ENCODE measurements at regions not wholly inside any gene's neighbourhood (a gene's known extent, or its start where the extent isn't known, plus 50 kb on each side); places are given as distances from the start of the nearest gene placed in this dataset.

DNA sequence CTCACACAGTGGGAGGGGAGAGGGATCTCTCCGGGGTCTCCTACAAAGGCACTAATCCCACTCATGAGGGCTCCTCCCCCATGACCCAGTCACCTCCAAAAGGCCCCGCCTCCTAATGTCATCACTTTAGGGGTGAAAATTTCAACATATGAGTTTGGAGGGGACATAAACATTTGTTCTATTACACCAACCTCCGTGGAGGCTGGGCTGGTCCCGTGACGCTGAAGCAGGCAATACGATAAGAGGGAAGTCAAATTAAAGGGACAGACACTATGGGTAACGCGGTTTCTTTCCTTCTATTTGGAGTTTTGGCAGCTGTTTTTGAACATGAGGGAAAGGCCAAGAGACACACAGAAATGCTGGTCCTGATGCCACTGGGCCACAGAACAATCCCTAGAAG lies 175.7 kb upstream of the VASH1 start:
- no peaks in the 10 kb centered on the region for H3K36me3 Mint-ChIP-seq (ENCODE audit: low read depth)
- H3K27me3 Mint-ChIP-seq: peaks cover 2% of the 10 kb centered on the region
- no peak overlapping the region for H3K4me3 Mint-ChIP-seq
- DNase-seq: no peak
- CTCF ChIA-PET: interaction anchor here (1.2 kb wide), 1 partner anchor 62 kb away, joined by 4 read pairs; no protein-coding TSS in a partner anchor
- H3K4me1 Mint-ChIP-seq (ENCODE audit: low read depth): no peaks in the 10 kb centered on the region
- intact Hi-C loops (cut with micrococcal nuclease): no loop called here
- ATAC-seq: no peak
- no peak overlapping the region for H3K27ac Mint-ChIP-seq
- no peak for TF ChIP-seq CTCF (IDR thresholded peaks at IDR 0.05)
- no peaks in the 10 kb centered on the region for H3K9me3 Mint-ChIP-seq
- POLR2A ChIA-PET: interaction anchor here (0.8 kb wide), 1 partner anchor 16 kb away, joined by 3 read pairs; no protein-coding TSS in a partner anchor

- POLR2A ChIA-PET: no interaction called here
- intact Hi-C loops (cut with micrococcal nuclease): no loop called here
Observed at GRCh38 chr14:76589246-76589645, 172.0 kb upstream of the VASH1 start.

GRCh38 chr14:76591266-76591665 lies 170.0 kb upstream of the VASH1 start:
- TF ChIP-seq CTCF (IDR thresholded peaks at IDR 0.05): no peak
- H3K36me3 Mint-ChIP-seq (ENCODE audit: low read depth): no peaks in the 10 kb centered on the region
- H3K27ac Mint-ChIP-seq: no peak overlapping the region
- no peak overlapping the region for H3K4me3 Mint-ChIP-seq
- intact Hi-C loops (cut with micrococcal nuclease): no loop called here
- POLR2A ChIA-PET: no interaction called here
- DNase-seq: no peak
- peaks cover 2% of the 10 kb centered on the region for H3K27me3 Mint-ChIP-seq
- H3K4me1 Mint-ChIP-seq (ENCODE audit: low read depth): no peaks in the 10 kb centered on the region
- no peaks in the 10 kb centered on the region for H3K9me3 Mint-ChIP-seq
- no peak for ATAC-seq
- CTCF ChIA-PET: no interaction called here

More at GRCh38 chr14:76589246-76589645, 172.0 kb upstream of the VASH1 start:
- CTCF ChIA-PET: interaction anchor here (0.8 kb wide), 1 partner anchor 538 kb away, joined by 3 read pairs; no protein-coding TSS in a partner anchor
- DNase-seq: no peak
- Mint-ChIP-seq H3K36me3 (ENCODE audit: low read depth) (no peaks in the 10 kb centered on the region), H3K27ac (no peak overlapping the region), H3K4me3 (no peak overlapping the region), H3K9me3 (no peaks in the 10 kb centered on the region), H3K27me3 (peaks cover 4% of the 10 kb centered on the region), H3K4me1 (ENCODE audit: low read depth) (no peaks in the 10 kb centered on the region)
- ATAC-seq: no peak
- no peak for TF ChIP-seq CTCF (IDR thresholded peaks at IDR 0.05)

DNA sequence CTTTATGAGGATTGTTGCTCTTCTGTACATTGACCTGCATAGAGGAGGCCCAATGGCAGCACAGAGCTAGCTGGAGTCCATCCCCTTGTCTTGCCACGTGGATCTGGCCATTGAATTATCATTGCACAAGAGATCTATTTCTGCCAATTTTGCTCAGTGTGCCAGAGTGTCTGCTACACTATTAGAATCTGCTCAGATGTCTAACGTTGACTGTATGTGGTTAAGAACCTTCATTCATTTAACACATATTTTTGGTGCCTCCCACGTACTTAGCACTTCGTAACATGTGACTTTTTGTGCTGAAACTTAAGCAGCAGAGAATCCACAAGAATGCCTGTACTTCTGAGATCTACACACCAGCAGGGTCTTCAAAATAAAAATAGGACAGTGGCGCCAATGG lies 166.0 kb upstream of the VASH1 start:
- CTCF ChIA-PET: no interaction called here
- Mint-ChIP-seq H3K4me1 (ENCODE audit: low read depth) (no peaks in the 10 kb centered on the region), H3K4me3 (no peak overlapping the region), H3K27me3 (peaks cover 3% of the 10 kb centered on the region), H3K9me3 (no peaks in the 10 kb centered on the region), H3K27ac (no peak overlapping the region), H3K36me3 (ENCODE audit: low read depth) (no peaks in the 10 kb centered on the region)
- POLR2A ChIA-PET: no interaction called here
- no peak for DNase-seq
- intact Hi-C loops (cut with micrococcal nuclease): no loop called here
- no peak for ATAC-seq
- TF ChIP-seq CTCF (IDR thresholded peaks at IDR 0.05): no peak

GRCh38 chr14:76597387-76597786 lies 163.9 kb upstream of the VASH1 start:
- Mint-ChIP-seq H3K27ac (no peak overlapping the region), H3K9me3 (no peaks in the 10 kb centered on the region), H3K4me1 (ENCODE audit: low read depth) (no peaks in the 10 kb centered on the region), H3K36me3 (ENCODE audit: low read depth) (no peaks in the 10 kb centered on the region), H3K4me3 (no peak overlapping the region), H3K27me3 (peaks cover 1% of the 10 kb centered on the region)
- POLR2A ChIA-PET: no interaction called here
- no peak for TF ChIP-seq CTCF (IDR thresholded peaks at IDR 0.05)
- ATAC-seq: no peak
- intact Hi-C loops (cut with micrococcal nuclease): no loop called here
- no peak for DNase-seq
- CTCF ChIA-PET: no interaction called here
